Endothelial cell of umbilical vein (primary cell): ENCODE measurements at regions not wholly inside any gene's neighbourhood (a gene's known extent, or its start where the extent isn't known, plus 50 kb on each side); places are given as distances from the start of the nearest gene placed in this dataset.

Experiments
- BruUV-seq: library from RNA; stranded (reverse); fragments of 400-500 nt; replicated peaks from 2 replicates; lab custom pipeline; 2021; lab: Mats Ljungman, UMichigan
- CTCF ChIA-PET: fragments of 300-600, 350-600 bp; sonication (Branson Sonifier 250); formaldehyde crosslinking; loops from one replicate; lab custom pipeline; 2021; ENCODE audit warnings: antibody characterized with exemption, inconsistent platforms; lab: Charles Lee
- POLR2A ChIA-PET: fragments of 300-600, 350-600 bp; sonication (Branson Sonifier 250); formaldehyde crosslinking; loops from one replicate; lab custom pipeline; 2021; ENCODE audit warnings: antibody characterized with exemption, inconsistent platforms; lab: Charles Lee
- DNase-seq: peaks from one replicate; pipeline ENCODE4 v3.0.0-alpha.2; 2011; ENCODE audit warnings: low read depth, low spot score
- FAIRE-seq: peaks from 2 replicates; lab custom pipeline; 2011; peaks lifted over from hg19 to GRCh38; lab: Jason Lieb, UNC
- H2AFZ ChIP-seq: 2 replicates; pipeline ENCODE4 v1.6.0; 2012; ENCODE audit warnings: low read depth, low read length, control low read depth, inconsistent platforms
- H3K27ac ChIP-seq: 2 replicates; pipeline ENCODE4 v1.5.1; 2011; ENCODE audit warnings: low read depth, mild to moderate bottlenecking, control low read depth, low read length, moderate library complexity; ENCODE audit not compliant: insufficient read depth
- H3K27me3 ChIP-seq, 2 experiments: 2 replicates each; pipeline versions ENCODE4 v1.6.0 to v1.6.1; 2011; ENCODE audit warnings: low read length in 2 of 2, mixed read lengths in 1 of 2; ENCODE audit not compliant: control insufficient read depth in 2 of 2, insufficient read depth in 2 of 2
- H3K36me3 ChIP-seq, 2 experiments: 2 replicates in 1 of 2; 3 replicates in 1 of 2; pipeline ENCODE4 v1.5.1; 2011; ENCODE audit warnings: low read length in 2 of 2, mild to moderate bottlenecking in 1 of 2, moderate library complexity in 1 of 2; ENCODE audit not compliant: control insufficient read depth in 2 of 2, insufficient read depth in 2 of 2; ENCODE audit errors: extremely low read depth in 1 of 2
- H3K4me1 ChIP-seq: 3 replicates; pipeline ENCODE4 v1.5.1; 2011; ENCODE audit warnings: mild to moderate bottlenecking, low read length; ENCODE audit not compliant: control insufficient read depth, insufficient read depth; ENCODE audit errors: extremely low read depth
- H3K4me2 ChIP-seq: 2 replicates; pipeline ENCODE4 v1.6.1; 2011; ENCODE audit warnings: low read length, control low read depth, mixed read lengths; ENCODE audit not compliant: insufficient read depth
- H3K4me3 ChIP-seq, 3 experiments: fragments of 200-600 bp in 1 of 3; sonication (generic), shearing (Covaris generic) in 1 of 3; replicated peaks in 1 of 3; 2 replicates each; pipeline ENCODE4 v1.5.1; 2011 to 2016; ENCODE audit warnings: control low read depth in 3 of 3, low read length in 3 of 3, mild to moderate bottlenecking in 2 of 3, inconsistent platforms in 1 of 3, low read depth in 1 of 3, moderate library complexity in 1 of 3; ENCODE audit not compliant: insufficient read depth in 1 of 3
- H3K79me2 ChIP-seq: 2 replicates; pipeline ENCODE4 v1.6.0; 2012; ENCODE audit warnings: low read length, inconsistent platforms; ENCODE audit not compliant: control insufficient read depth, insufficient read depth
- H3K9ac ChIP-seq: replicated peaks from 2 replicates; pipeline ENCODE3; 2011; ENCODE audit warnings: low read length, control low read depth; ENCODE audit not compliant: insufficient read depth; ENCODE audit errors: extremely low read depth
- H3K9me1 ChIP-seq: replicated peaks from 3 replicates; pipeline ENCODE4 v1.6.0; 2011; ENCODE audit warnings: mild to moderate bottlenecking, low read length; ENCODE audit not compliant: control insufficient read depth, insufficient read depth; ENCODE audit errors: extremely low read depth
- H3K9me3 ChIP-seq: replicated peaks from 2 replicates; pipeline ENCODE4 v1.5.1; 2012; ENCODE audit warnings: low read length, inconsistent platforms; ENCODE audit not compliant: control insufficient read depth, insufficient read depth
- H4K20me1 ChIP-seq: replicated peaks from 2 replicates; pipeline ENCODE3; 2011; ENCODE audit warnings: mild to moderate bottlenecking, low read length; ENCODE audit not compliant: control insufficient read depth, insufficient read depth; ENCODE audit errors: extremely low read depth
- CTCF ChIP-seq, 2 donors: IDR thresholded peaks; 1 replicate in 1 of 2; 2 replicates in 1 of 2; pipeline ENCODE4 v1.5.1; 2011; ENCODE audit warnings: low read length in 2 of 2, mild to moderate bottlenecking in 2 of 2, moderate library complexity in 2 of 2, control low read depth in 1 of 2, inconsistent platforms in 1 of 2, low read depth in 1 of 2; ENCODE audit not compliant: insufficient read depth in 1 of 2; ENCODE audit errors: extremely low read depth in 1 of 2
- EZH2 ChIP-seq: IDR thresholded peaks from 2 replicates; pipeline ENCODE4 v1.6.1; 2012; ENCODE audit warnings: borderline replicate concordance, low read depth, mild to moderate bottlenecking, moderate library complexity, low read length, inconsistent platforms; ENCODE audit not compliant: severe bottlenecking
- FOS ChIP-seq: IDR thresholded peaks from 2 replicates; pipeline ENCODE4 v1.6.1; 2011; ENCODE audit warnings: mild to moderate bottlenecking, low read length, moderate library complexity, borderline replicate concordance; ENCODE audit not compliant: insufficient read depth
- GATA2 ChIP-seq: IDR thresholded peaks from 2 replicates; pipeline ENCODE4 v1.7.0; 2011; ENCODE audit warnings: low read depth, mild to moderate bottlenecking, moderate library complexity, mixed read lengths, low read length; ENCODE audit not compliant: insufficient read length, insufficient read depth
- JUN ChIP-seq: IDR thresholded peaks from 2 replicates; pipeline ENCODE4 v1.6.1; 2011; ENCODE audit warnings: borderline replicate concordance, low read depth; ENCODE audit not compliant: insufficient read length, insufficient read depth
- MAX ChIP-seq: IDR thresholded peaks from 2 replicates; pipeline ENCODE4 v1.6.1; 2011; ENCODE audit not compliant: insufficient read depth, insufficient read length
- MYC ChIP-seq: IDR thresholded peaks from one replicate; pipeline ENCODE4 v1.6.1; 2011; ENCODE audit warnings: mild to moderate bottlenecking, low read depth, low read length
- POLR2A ChIP-seq: IDR thresholded peaks from 2 replicates; pipeline ENCODE4 v1.6.1; 2012; ENCODE audit warnings: low read depth, mild to moderate bottlenecking, control low read depth, low read length
- POLR2AphosphoS5 ChIP-seq: IDR thresholded peaks from 2 replicates; pipeline ENCODE4 v1.6.1; 2012; ENCODE audit warnings: low read depth, mild to moderate bottlenecking, control low read depth, low read length, moderate library complexity; ENCODE audit not compliant: insufficient read depth
- dilution Hi-C: fragments of 300-500 bp; cut with MboI; formaldehyde crosslinking; loops from one replicate; pipeline ENCODE4 v1.15.0; 2019; ENCODE audit warnings: low sequenced_read_pairs; ENCODE audit not compliant: extremely low pct_ligation_motif_present
- intact Hi-C: fragments of 100-400 bp; cut with micrococcal nuclease; formaldehyde crosslinking; loops from one replicate; pipeline ENCODE4 v1.10.0; 2022

GRCh38 chr1:219476116-219476515 lies 136.8 kb downstream of the ZC3H11B start:
- TF ChIP-seq POLR2AphosphoS5 (no peak), MAX (no peak), GATA2 (no peak), JUN (no peak), EZH2 (no peak), MYC (no peak), POLR2A (no peak), CTCF (IDR thresholded peaks at IDR 0.05; ENCODE audit: extremely low read depth in 1 of 2, insufficient read depth in 1 of 2, low read depth in 1 of 2, low read length in 2 of 2) (no peak), FOS (no peak)
- H3K9ac ChIP-seq, result no peak overlapping the region
- dilution Hi-C loops, result no loop called here
- H3K79me2 ChIP-seq, result no peaks in the 10 kb centered on the region
- CTCF ChIA-PET, result no interaction called here
- intact Hi-C loops, result no loop called here
- H3K36me3 ChIP-seq, result no peaks in the 10 kb centered on the region
- no peak overlapping the region for H3K4me2 ChIP-seq
- no peaks in the 10 kb centered on the region for H3K4me1 ChIP-seq
- BruUV-seq, result no TSS peak
- DNase-seq, result no peak
- no peak overlapping the region for H2AFZ ChIP-seq
- H4K20me1 ChIP-seq, result no peaks in the 10 kb centered on the region
- H3K4me3 ChIP-seq, result no peak overlapping the region
- H3K9me1 ChIP-seq, result no peaks in the 10 kb centered on the region
- POLR2A ChIA-PET, result no interaction called here
- H3K9me3 ChIP-seq, result no peaks in the 10 kb centered on the region
- FAIRE-seq, result no peak
- H3K27me3 ChIP-seq, result no peaks in the 10 kb centered on the region
- H3K27ac ChIP-seq, result no peak overlapping the region
